ENCODE measurements at regions not wholly inside any gene's neighbourhood (a gene's known extent, or its start where the extent isn't known, plus 50 kb on each side); places are given as distances from the start of the nearest gene placed in this dataset.

- Histone ChIP-seq H3K27ac (no peak overlapping the region), H3K4me3 (no peak overlapping the region), H3K9me3 (no peaks in the 10 kb centered on the region), H3K36me3 (no peaks in the 10 kb centered on the region), H3K4me1 (no peaks in the 10 kb centered on the region), H3K27me3 (no peaks in the 10 kb centered on the region)
- intact Hi-C loops (cut with DNase I), result no loop called here
- TF ChIP-seq EP300 (IDR thresholded peaks at IDR 0.05) (no peak), CTCF (IDR thresholded peaks at IDR 0.05) (no peak), POLR2A (IDR thresholded peaks at IDR 0.05) (no peak), POLR2AphosphoS5 (IDR thresholded peaks at IDR 0.05) (no peak)
- no peak for DNase-seq
- 74 to 77% methylated on average over 4 of the region's 4 CpGs for WGBS, 2 donors
Measured at GRCh38 chr7:116093516-116094301, 63.1 kb upstream of the TFEC start.

GRCh38 chr7:116095396-116095795 is 64.8 kb upstream of the TFEC start:
- no peak for DNase-seq
- intact Hi-C loops (cut with DNase I), result no loop called here
- Histone ChIP-seq H3K4me3 (no peak overlapping the region), H3K9me3 (no peaks in the 10 kb centered on the region), H3K27ac (no peak overlapping the region), H3K36me3 (no peaks in the 10 kb centered on the region), H3K4me1 (no peaks in the 10 kb centered on the region), H3K27me3 (no peaks in the 10 kb centered on the region)
- WGBS, 2 donors, result 81 to 87% methylated on average over 2 of the region's 2 CpGs
- TF ChIP-seq POLR2A (IDR thresholded peaks at IDR 0.05), result no peak
- no peak for TF ChIP-seq CTCF (IDR thresholded peaks at IDR 0.05)
- no peak for TF ChIP-seq EP300 (IDR thresholded peaks at IDR 0.05)
- TF ChIP-seq POLR2AphosphoS5 (IDR thresholded peaks at IDR 0.05), result no peak

- intact Hi-C loops (cut with DNase I), result no loop called here
- no peaks in the 10 kb centered on the region for H3K27me3 ChIP-seq
- WGBS, 2 donors, result 25 to 64% methylated on average over 4 of the region's 4 CpGs
- no peak for TF ChIP-seq EP300 (IDR thresholded peaks at IDR 0.05)
- TF ChIP-seq POLR2A (IDR thresholded peaks at IDR 0.05), result no peak
- TF ChIP-seq POLR2AphosphoS5 (IDR thresholded peaks at IDR 0.05), result no peak
- TF ChIP-seq CTCF (IDR thresholded peaks at IDR 0.05), result no peak
- H3K4me1 ChIP-seq, result no peaks in the 10 kb centered on the region
- H3K4me3 ChIP-seq, result no peak overlapping the region
- DNase-seq, result no peak
- H3K36me3 ChIP-seq, result no peaks in the 10 kb centered on the region
- no peaks in the 10 kb centered on the region for H3K9me3 ChIP-seq
- no peak overlapping the region for H3K27ac ChIP-seq
Measured at GRCh38 chr7:116097365-116098009, 66.9 kb upstream of the TFEC start.

GRCh38 chr7:116098175-116098574 is 67.6 kb upstream of the TFEC start:
- intact Hi-C loops (cut with DNase I), result no loop called here
- no peak overlapping the region for H3K4me3 ChIP-seq
- WGBS, 2 donors, result 97% methylated on average over 12 of the region's 12 CpGs
- H3K27me3 ChIP-seq, result no peaks in the 10 kb centered on the region
- no peak overlapping the region for H3K27ac ChIP-seq
- no peaks in the 10 kb centered on the region for H3K9me3 ChIP-seq
- no peaks in the 10 kb centered on the region for H3K4me1 ChIP-seq
- no peak for TF ChIP-seq CTCF (IDR thresholded peaks at IDR 0.05)
- TF ChIP-seq EP300 (IDR thresholded peaks at IDR 0.05), result no peak
- no peak for TF ChIP-seq POLR2AphosphoS5 (IDR thresholded peaks at IDR 0.05)
- no peak for TF ChIP-seq POLR2A (IDR thresholded peaks at IDR 0.05)
- no peak for DNase-seq
- H3K36me3 ChIP-seq, result no peaks in the 10 kb centered on the region

Data from sigmoid colon (tissue), 6 donors.